ENCODE measurements at regions not wholly inside any gene's neighbourhood (a gene's known extent, or its start where the extent isn't known, plus 50 kb on each side); places are given as distances from the start of the nearest gene placed in this dataset.

DNA sequence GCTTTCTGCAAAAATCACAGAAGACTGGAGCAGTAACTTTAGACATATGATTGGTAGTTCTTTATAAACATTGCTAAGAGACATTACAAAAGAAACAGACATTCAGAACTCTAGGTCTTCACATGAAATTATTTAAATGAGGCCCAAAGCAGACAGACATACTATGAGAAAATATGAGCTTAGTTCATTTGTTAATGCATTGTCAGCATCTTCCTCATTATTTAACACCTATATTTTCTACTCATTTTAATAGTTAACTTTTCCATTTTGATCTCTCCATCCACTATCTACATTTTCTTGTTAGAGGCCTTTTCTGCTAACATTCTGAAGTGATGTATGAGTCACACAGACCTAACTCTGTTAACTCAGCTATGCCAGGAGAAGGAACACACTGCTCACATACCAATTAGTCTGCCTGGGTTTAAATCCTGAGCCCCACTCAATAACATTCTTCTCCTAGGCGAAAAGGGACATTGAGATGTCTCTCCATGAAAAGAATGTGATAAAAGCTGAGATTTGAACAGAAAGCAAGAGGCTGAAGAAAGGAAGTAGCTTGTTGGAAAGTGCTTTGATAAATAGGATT lies 400.3 kb upstream of the PKDCC start:
- TF ChIP-seq, protein P1, sequence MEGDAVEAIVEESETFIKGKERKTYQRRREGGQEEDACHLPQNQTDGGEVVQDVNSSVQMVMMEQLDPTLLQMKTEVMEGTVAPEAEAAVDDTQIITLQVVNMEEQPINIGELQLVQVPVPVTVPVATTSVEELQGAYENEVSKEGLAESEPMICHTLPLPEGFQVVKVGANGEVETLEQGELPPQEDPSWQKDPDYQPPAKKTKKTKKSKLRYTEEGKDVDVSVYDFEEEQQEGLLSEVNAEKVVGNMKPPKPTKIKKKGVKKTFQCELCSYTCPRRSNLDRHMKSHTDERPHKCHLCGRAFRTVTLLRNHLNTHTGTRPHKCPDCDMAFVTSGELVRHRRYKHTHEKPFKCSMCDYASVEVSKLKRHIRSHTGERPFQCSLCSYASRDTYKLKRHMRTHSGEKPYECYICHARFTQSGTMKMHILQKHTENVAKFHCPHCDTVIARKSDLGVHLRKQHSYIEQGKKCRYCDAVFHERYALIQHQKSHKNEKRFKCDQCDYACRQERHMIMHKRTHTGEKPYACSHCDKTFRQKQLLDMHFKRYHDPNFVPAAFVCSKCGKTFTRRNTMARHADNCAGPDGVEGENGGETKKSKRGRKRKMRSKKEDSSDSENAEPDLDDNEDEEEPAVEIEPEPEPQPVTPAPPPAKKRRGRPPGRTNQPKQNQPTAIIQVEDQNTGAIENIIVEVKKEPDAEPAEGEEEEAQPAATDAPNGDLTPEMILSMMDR (IDR thresholded peaks at IDR 0.05) = no peak
- intact Hi-C loops (cut with DNase I) = no loop called here
- no peaks in the 10 kb centered on the region for H3K27me3 ChIP-seq (ENCODE audit: insufficient read depth in 3 of 3, low read length in 2 of 3)
- H3K9me3 ChIP-seq = no peaks in the 10 kb centered on the region
- no peak overlapping the region for H3K27ac ChIP-seq
- no peaks in the 10 kb centered on the region for H3K4me1 ChIP-seq
- no peak for DNase-seq
- H3K36me3 ChIP-seq (ENCODE audit: insufficient read depth in 1 of 2, low read depth in 1 of 2) = no peaks in the 10 kb centered on the region
- no peak for ATAC-seq
- no peak overlapping the region for H3K4me3 ChIP-seq
- 41 to 68% (median 53%) methylated on average over 1 of the region's 1 CpG for WGBS, 3 donors

- intact Hi-C loops (cut with DNase I) = no loop called here
- Histone ChIP-seq H3K4me3 (no peak overlapping the region), H3K4me1 (no peaks in the 10 kb centered on the region), H3K36me3 (ENCODE audit: insufficient read depth in 1 of 2, low read depth in 1 of 2) (no peaks in the 10 kb centered on the region), H3K9me3 (no peaks in the 10 kb centered on the region), H3K27me3 (ENCODE audit: insufficient read depth in 3 of 3, low read length in 2 of 3) (no peaks in the 10 kb centered on the region), H3K27ac (no peak overlapping the region)
- TF ChIP-seq, protein P1 (IDR thresholded peaks at IDR 0.05) = no peak
- DNase-seq (no peak), ATAC-seq (no peak)
Measured at GRCh38 chr2:41657226-41657625, 390.6 kb upstream of the PKDCC start.

DNA sequence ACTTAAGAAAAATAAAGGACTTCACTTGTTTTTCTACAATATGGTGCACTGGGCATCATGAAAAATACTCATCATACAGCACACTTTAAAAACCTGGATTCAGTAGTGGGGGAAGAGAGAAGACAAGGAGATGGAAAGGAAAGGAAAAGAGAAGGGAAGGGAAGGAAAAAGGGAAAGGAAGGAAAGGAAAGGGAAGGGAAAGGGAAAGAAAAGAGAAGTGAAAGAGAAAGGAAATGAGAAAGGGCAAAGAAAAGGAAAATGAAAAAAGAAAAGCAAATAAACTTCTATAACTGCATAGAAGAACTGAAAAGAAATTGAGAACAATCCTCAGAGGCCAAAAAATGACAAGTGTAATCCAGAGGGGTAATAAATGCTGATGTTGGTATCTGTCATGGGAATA lies 388.1 kb upstream of the PKDCC start:
- no peak for DNase-seq

GRCh38 chr2:41662461-41662860 lies 385.4 kb upstream of the PKDCC start:
- intact Hi-C loops (cut with DNase I) = no loop called here
- H3K27ac ChIP-seq = no peak overlapping the region
- no peaks in the 10 kb centered on the region for H3K36me3 ChIP-seq (ENCODE audit: insufficient read depth in 1 of 2, low read depth in 1 of 2)
- DNase-seq = no peak
- TF ChIP-seq, protein P1 (IDR thresholded peaks at IDR 0.05) = no peak
- no peak for ATAC-seq
- no peaks in the 10 kb centered on the region for H3K27me3 ChIP-seq (ENCODE audit: insufficient read depth in 3 of 3, low read length in 2 of 3)
- no peak overlapping the region for H3K4me3 ChIP-seq
- H3K9me3 ChIP-seq = no peaks in the 10 kb centered on the region
- no peaks in the 10 kb centered on the region for H3K4me1 ChIP-seq

More for the DNA sequence above, 388.1 kb upstream of the PKDCC start:
- intact Hi-C loops (cut with DNase I) = no loop called here
- Histone ChIP-seq H3K4me1 (no peaks in the 10 kb centered on the region), H3K4me3 (no peak overlapping the region), H3K27ac (no peak overlapping the region), H3K27me3 (ENCODE audit: insufficient read depth in 3 of 3, low read length in 2 of 3) (no peaks in the 10 kb centered on the region), H3K9me3 (no peaks in the 10 kb centered on the region), H3K36me3 (ENCODE audit: insufficient read depth in 1 of 2, low read depth in 1 of 2) (no peaks in the 10 kb centered on the region)
- ATAC-seq = no peak
- TF ChIP-seq, protein P1 (IDR thresholded peaks at IDR 0.05) = no peak

DNA sequence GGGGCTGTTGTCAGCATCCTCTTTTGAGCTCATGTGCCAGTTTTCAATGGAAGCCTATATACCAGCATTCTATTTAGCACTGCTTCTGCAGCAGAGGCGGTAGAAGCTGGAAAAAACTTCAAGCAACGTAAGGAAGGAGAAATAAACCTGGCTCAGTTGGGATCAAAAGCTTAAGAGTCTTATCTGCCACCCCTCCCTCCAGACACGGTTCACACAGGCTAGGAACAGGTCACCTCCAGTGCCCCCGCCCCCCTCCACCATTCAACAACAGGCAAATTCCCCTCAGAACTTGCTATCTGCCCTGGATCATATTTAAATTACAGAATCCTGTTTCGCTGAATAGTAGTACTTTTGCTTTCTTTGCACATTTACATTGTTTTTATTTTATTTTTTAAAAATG lies 384.8 kb upstream of the PKDCC start:
- intact Hi-C loops (cut with DNase I) = no loop called here
- Histone ChIP-seq H3K27ac (no peak overlapping the region), H3K36me3 (ENCODE audit: insufficient read depth in 1 of 2, low read depth in 1 of 2) (no peaks in the 10 kb centered on the region), H3K4me1 (no peaks in the 10 kb centered on the region), H3K4me3 (no peak overlapping the region), H3K27me3 (ENCODE audit: insufficient read depth in 3 of 3, low read length in 2 of 3) (no peaks in the 10 kb centered on the region), H3K9me3 (no peaks in the 10 kb centered on the region)
- no peak for ATAC-seq
- DNase-seq = no peak
- 69 to 77% (median 74%) methylated on average over 5 of the region's 5 CpGs for WGBS, 3 donors
- TF ChIP-seq, protein P1 (IDR thresholded peaks at IDR 0.05) = no peak
